GM21390 (cell line): ENCODE measurements at regions not wholly inside any gene's neighbourhood (a gene's known extent, or its start where the extent isn't known, plus 50 kb on each side); places are given as distances from the start of the nearest gene placed in this dataset.

Experiments
- ATAC-seq: cut with Tn5 transposase; IDR thresholded peaks from one replicate; pipeline ENCODE4 v1.9.1; 2021; ENCODE audit not compliant: unreplicated experiment

GRCh38 chr10:60444494-60445064 is 54.9 kb upstream of the ANK3 start:
- ATAC-seq = no peak

DNA sequence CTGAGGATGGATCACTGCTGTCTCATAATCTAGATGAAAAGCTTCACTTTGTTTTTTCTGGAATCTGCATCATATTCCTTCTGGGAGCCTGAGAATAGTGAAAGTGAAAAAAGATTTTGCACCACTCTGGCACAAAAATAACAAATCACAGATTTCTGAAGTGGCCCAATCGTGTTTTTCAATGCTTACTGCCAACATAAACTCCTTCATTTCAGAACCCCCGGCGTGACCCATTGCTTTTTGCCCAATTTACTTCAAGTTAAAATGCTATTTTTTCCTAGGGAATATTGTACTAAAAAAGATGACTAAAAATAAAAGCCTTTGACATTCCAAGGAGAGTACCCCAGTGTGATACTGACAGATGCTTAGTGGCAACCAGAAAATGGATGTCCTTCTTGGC is 53.7 kb upstream of the ANK3 start:
- no peak for ATAC-seq

DNA sequence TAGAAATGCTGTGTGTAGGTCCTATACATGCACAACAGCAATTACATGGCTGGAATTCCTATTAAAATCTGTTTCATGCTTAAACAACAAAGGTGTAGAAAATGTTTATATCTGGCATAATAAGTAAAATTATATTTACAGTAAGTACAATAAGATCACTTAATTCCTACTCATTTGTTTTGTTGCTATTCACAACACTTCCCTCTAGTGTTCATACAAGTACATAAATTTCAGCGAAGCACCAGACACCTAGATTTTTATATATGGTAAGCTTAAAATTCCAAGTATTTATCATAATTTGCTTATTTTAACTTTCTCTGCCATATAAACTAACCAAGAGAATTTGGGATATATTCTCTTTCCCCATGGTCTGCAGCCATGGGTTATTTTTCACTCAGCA is 51.8 kb upstream of the ANK3 start:
- ATAC-seq = no peak

DNA sequence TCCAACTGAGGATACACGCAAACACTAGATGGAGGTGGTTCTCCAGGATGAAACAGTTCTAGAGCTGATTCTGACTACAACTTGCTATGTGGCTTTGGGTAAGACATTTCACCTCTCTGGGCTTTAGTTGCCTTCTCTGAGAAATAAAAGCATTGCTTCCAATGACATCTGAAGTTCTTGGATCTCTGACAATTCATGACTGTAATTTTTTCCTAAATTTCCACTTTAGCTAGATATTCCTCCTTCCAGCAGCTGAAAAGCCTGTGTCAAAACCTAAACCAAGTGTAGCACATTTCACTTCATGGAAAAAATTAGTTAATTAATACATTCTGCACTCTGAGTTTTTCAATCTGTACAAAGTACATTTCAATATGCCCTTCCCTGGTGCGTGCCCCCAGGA is 50.0 kb upstream of the ANK3 start:
- ATAC-seq = no peak
